Gastroesophageal sphincter (tissue), 3 donors: ENCODE measurements at regions not wholly inside any gene's neighbourhood (a gene's known extent, or its start where the extent isn't known, plus 50 kb on each side); places are given as distances from the start of the nearest gene placed in this dataset.

Source experiments
- POLR2A ChIP-seq, 2 donors: fragments of 450-650 bp; IDR thresholded peaks; one replicate each; pipeline ENCODE4 v1.6.1; 2017; ENCODE audit warnings: antibody characterized with exemption in 2 of 2, mild to moderate bottlenecking in 2 of 2, moderate library complexity in 1 of 2
- POLR2AphosphoS5 ChIP-seq: sonication (generic); formaldehyde crosslinking; IDR thresholded peaks from one replicate; pipeline ENCODE4 v1.6.1; 2017; ENCODE audit warnings: antibody characterized with exemption
- TF ChIP-seq, protein P1 (sequence below), 4 experiments: fragments of 200-600 bp in 2 of 4; fragments of 450-650 bp in 2 of 4; sonication (generic) in 1 of 4; IDR thresholded peaks; one replicate each; pipeline ENCODE4 v1.5.1; 2017 to 2019; ENCODE audit warnings: antibody characterized with exemption in 4 of 4, mild to moderate bottlenecking in 2 of 4, moderate library complexity in 2 of 4

DNA sequence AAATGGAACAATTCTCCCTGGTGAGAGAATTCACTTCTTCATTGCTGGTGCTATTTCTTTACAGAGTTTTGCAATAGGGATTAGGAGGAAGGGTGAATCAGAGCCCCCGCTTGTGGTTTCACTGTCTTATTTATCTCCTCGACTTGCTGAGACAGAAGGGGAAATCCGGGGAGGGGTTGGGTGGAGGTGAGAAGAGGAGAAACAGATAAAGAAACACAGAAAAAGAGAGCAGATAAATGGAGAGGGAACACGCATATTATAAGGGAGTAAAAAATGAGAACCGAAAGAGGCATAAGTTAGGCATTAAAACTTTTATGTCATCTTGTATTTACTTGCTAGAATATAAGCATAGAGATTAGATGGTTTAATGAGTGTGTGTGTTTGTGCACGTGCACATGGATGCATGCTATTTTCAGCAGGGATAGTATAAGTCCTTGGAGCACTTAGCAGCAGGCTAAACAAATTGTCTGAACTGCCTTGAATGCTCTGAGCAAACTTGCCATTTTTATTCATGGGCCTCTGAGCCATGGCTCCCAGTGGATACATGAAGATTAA lies 105.0 kb downstream of the OLIG3 start:
- TF ChIP-seq, protein P1, sequence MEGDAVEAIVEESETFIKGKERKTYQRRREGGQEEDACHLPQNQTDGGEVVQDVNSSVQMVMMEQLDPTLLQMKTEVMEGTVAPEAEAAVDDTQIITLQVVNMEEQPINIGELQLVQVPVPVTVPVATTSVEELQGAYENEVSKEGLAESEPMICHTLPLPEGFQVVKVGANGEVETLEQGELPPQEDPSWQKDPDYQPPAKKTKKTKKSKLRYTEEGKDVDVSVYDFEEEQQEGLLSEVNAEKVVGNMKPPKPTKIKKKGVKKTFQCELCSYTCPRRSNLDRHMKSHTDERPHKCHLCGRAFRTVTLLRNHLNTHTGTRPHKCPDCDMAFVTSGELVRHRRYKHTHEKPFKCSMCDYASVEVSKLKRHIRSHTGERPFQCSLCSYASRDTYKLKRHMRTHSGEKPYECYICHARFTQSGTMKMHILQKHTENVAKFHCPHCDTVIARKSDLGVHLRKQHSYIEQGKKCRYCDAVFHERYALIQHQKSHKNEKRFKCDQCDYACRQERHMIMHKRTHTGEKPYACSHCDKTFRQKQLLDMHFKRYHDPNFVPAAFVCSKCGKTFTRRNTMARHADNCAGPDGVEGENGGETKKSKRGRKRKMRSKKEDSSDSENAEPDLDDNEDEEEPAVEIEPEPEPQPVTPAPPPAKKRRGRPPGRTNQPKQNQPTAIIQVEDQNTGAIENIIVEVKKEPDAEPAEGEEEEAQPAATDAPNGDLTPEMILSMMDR (IDR thresholded peaks at IDR 0.05) = no peak
- TF ChIP-seq POLR2A (IDR thresholded peaks at IDR 0.05) (no peak), POLR2AphosphoS5 (no peak)
